Panc1 (cell line): ENCODE measurements at regions not wholly inside any gene's neighbourhood (a gene's known extent, or its start where the extent isn't known, plus 50 kb on each side); places are given as distances from the start of the nearest gene placed in this dataset.

ENCODE experiments used
- ATAC-seq: fragments of 200-7000 bp; cut with Tn5 transposase; 2 replicates; pipeline ENCODE4 v1.9.1; 2020; ENCODE audit warnings: mild to moderate bottlenecking, moderate library complexity
- BruUV-seq: library from RNA; stranded (reverse); fragments of 400-500 nt; replicated peaks from 2 replicates; lab custom pipeline; 2021; lab: Mats Ljungman, UMichigan
- CTCF ChIA-PET: fragments of 300-600 bp; sonication (Branson Sonifier 250); formaldehyde crosslinking; loops from one replicate; lab custom pipeline; 2022; ENCODE audit warnings: antibody characterized with exemption; lab: Charles Lee
- POLR2A ChIA-PET: fragments of 300-600 bp; sonication (Branson Sonifier 250); formaldehyde crosslinking; loops from one replicate; lab custom pipeline; 2022; ENCODE audit warnings: antibody characterized with exemption; lab: Charles Lee
- DNase-seq: peaks from one replicate; pipeline ENCODE4 v3.0.0-alpha.2; 2010; ENCODE audit warnings: low read depth, low spot score
- H3K27ac ChIP-seq: 2 replicates; pipeline ENCODE4 v1.5.1; 2011; ENCODE audit warnings: mild to moderate bottlenecking, low read length, inconsistent platforms
- H3K27me3 ChIP-seq: fragments of 200-500 bp; sonication (Bioruptor generic); 2 replicates; pipeline ENCODE4 v1.6.0; 2014; ENCODE audit warnings: low read length, inconsistent platforms; ENCODE audit not compliant: control insufficient read depth, insufficient read depth
- H3K36me3 ChIP-seq: fragments of 200-500 bp; sonication (Bioruptor generic); 2 replicates; pipeline ENCODE4 v1.5.1; 2014; ENCODE audit warnings: inconsistent platforms, mild to moderate bottlenecking, low read length, moderate library complexity; ENCODE audit not compliant: control insufficient read depth, insufficient read depth
- H3K4me1 ChIP-seq: 2 replicates; pipeline ENCODE4 v1.5.1; 2011; ENCODE audit warnings: inconsistent platforms, mild to moderate bottlenecking, low read length, moderate library complexity; ENCODE audit not compliant: control insufficient read depth, insufficient read depth
- H3K4me3 ChIP-seq, 2 experiments: 2 replicates each; pipeline ENCODE4 v1.5.1; 2011 to 2012; ENCODE audit warnings: low read depth in 2 of 2, low read length in 2 of 2, mild to moderate bottlenecking in 2 of 2, inconsistent platforms in 1 of 2, moderate library complexity in 1 of 2
- H3K9me3 ChIP-seq: fragments of 200-500 bp; sonication (Bioruptor generic); 2 replicates; pipeline ENCODE4 v1.5.1; 2014; ENCODE audit warnings: low read depth, mild to moderate bottlenecking, inconsistent platforms, low read length, moderate library complexity; ENCODE audit not compliant: control insufficient read depth, insufficient read depth
- CTCF ChIP-seq: fragments of 450-650 bp; IDR thresholded peaks from 2 replicates; pipeline ENCODE4 v1.5.1; 2017; ENCODE audit warnings: mild to moderate bottlenecking
- POLR2AphosphoS5 ChIP-seq: IDR thresholded peaks from 2 replicates; pipeline ENCODE4 v1.6.1; 2012; ENCODE audit warnings: mild to moderate bottlenecking, low read depth, low read length, moderate library complexity
- REST ChIP-seq, 2 experiments: IDR thresholded peaks; 2 replicates each; pipeline ENCODE4 v1.6.1; 2011 to 2012; ENCODE audit warnings: low read depth in 2 of 2, control low read depth in 1 of 2, low read length in 1 of 2, mild to moderate bottlenecking in 1 of 2, moderate library complexity in 1 of 2; ENCODE audit not compliant: insufficient read depth in 1 of 2
- SIN3A ChIP-seq: IDR thresholded peaks from 2 replicates; pipeline ENCODE4 v1.6.1; 2012; ENCODE audit warnings: low read depth, mild to moderate bottlenecking, low read length, moderate library complexity, borderline replicate concordance; ENCODE audit not compliant: insufficient read depth
- TCF7L2 ChIP-seq: IDR thresholded peaks from 2 replicates; pipeline ENCODE4 v1.6.1; 2011; ENCODE audit warnings: mild to moderate bottlenecking, low read depth, low read length, inconsistent platforms
- in situ Hi-C: cut with HindIII; loops from 2 replicates; pipeline ENCODE4 v1.10.0; 2016; ENCODE audit warnings: low sequenced_read_pairs, low pct_unique_long_range_greater_than_20kb
- intact Hi-C: fragments of 100-400 bp; cut with micrococcal nuclease; formaldehyde crosslinking; loops from one replicate; pipeline ENCODE4 v1.10.0; 2022; ENCODE audit not compliant: unreplicated experiment

GRCh38 chr9:73613092-73613701 lies 461.5 kb downstream of the ANXA1 start:
- BruUV-seq, result no TSS peak

GRCh38 chr9:73615557-73615956 lies 463.9 kb downstream of the ANXA1 start:
- H3K4me1 ChIP-seq, result no peaks in the 10 kb centered on the region
- POLR2A ChIA-PET, result no interaction called here
- BruUV-seq, result no TSS peak
- H3K36me3 ChIP-seq, result no peaks in the 10 kb centered on the region
- no peak overlapping the region for H3K27ac ChIP-seq
- H3K27me3 ChIP-seq, result no peaks in the 10 kb centered on the region
- CTCF ChIA-PET, result no interaction called here
- DNase-seq, result no peak
- intact Hi-C loops, result no loop called here
- H3K9me3 ChIP-seq, result no peaks in the 10 kb centered on the region
- in situ Hi-C loops, result no loop called here
- TF ChIP-seq POLR2AphosphoS5, result no peak
- TF ChIP-seq CTCF, result no peak
- TF ChIP-seq TCF7L2, result no peak
- TF ChIP-seq SIN3A, result no peak
- no peak for TF ChIP-seq REST (IDR thresholded peaks at IDR 0.05; ENCODE audit: insufficient read depth in 1 of 2, low read depth in 2 of 2, low read length in 1 of 2)
- H3K4me3 ChIP-seq, result no peak overlapping the region
- ATAC-seq, result no peak

More at GRCh38 chr9:73613092-73613701, 461.5 kb downstream of the ANXA1 start:
- in situ Hi-C loops (no loop called here), intact Hi-C loops (no loop called here)
- Histone ChIP-seq H3K9me3 (no peaks in the 10 kb centered on the region), H3K27ac (no peak overlapping the region), H3K36me3 (no peaks in the 10 kb centered on the region), H3K27me3 (no peaks in the 10 kb centered on the region), H3K4me3 (no peak overlapping the region), H3K4me1 (no peaks in the 10 kb centered on the region)
- DNase-seq (no peak), ATAC-seq (no peak)
- ChIA-PET CTCF (no interaction called here), POLR2A (no interaction called here)
- TF ChIP-seq SIN3A (no peak), REST (IDR thresholded peaks at IDR 0.05; ENCODE audit: insufficient read depth in 1 of 2, low read depth in 2 of 2, low read length in 1 of 2) (no peak)
